Keratinocyte (primary cell): ENCODE measurements at regions not wholly inside any gene's neighbourhood (a gene's known extent, or its start where the extent isn't known, plus 50 kb on each side); places are given as distances from the start of the nearest gene placed in this dataset.

Source experiments
- DNase-seq: peaks from one replicate; pipeline ENCODE4 v3.0.0-alpha.2; 2011; ENCODE audit warnings: low read depth, missing footprints, low spot score
- FAIRE-seq: peaks from 2 replicates; lab custom pipeline; 2011; peaks lifted over from hg19 to GRCh38; lab: Jason Lieb, UNC
- H2AFZ ChIP-seq: 2 replicates; pipeline ENCODE4 v1.6.0; 2012; ENCODE audit warnings: low read length, control low read depth, inconsistent platforms; ENCODE audit not compliant: control insufficient read depth
- H3K27ac ChIP-seq: 2 replicates; pipeline ENCODE4 v1.5.1; 2011; ENCODE audit warnings: low read length; ENCODE audit not compliant: control insufficient read depth, insufficient read depth
- H3K27me3 ChIP-seq: 3 replicates; pipeline ENCODE4 v1.6.0; 2011; ENCODE audit warnings: low read length; ENCODE audit not compliant: control insufficient read depth, insufficient read depth; ENCODE audit errors: extremely low read depth
- H3K36me3 ChIP-seq, 2 experiments: 2 replicates in 1 of 2; 3 replicates in 1 of 2; pipeline ENCODE4 v1.5.1; 2011; ENCODE audit warnings: low read length in 2 of 2, mild to moderate bottlenecking in 1 of 2; ENCODE audit not compliant: control insufficient read depth in 2 of 2, insufficient read depth in 2 of 2; ENCODE audit errors: extremely low read depth in 1 of 2
- H3K4me1 ChIP-seq: 3 replicates; pipeline ENCODE4 v1.5.1; 2011; ENCODE audit warnings: low read length; ENCODE audit not compliant: control insufficient read depth, insufficient read depth; ENCODE audit errors: extremely low read depth
- H3K4me2 ChIP-seq: 3 replicates; pipeline ENCODE4 v1.6.0; 2011; ENCODE audit warnings: low read depth, low read length; ENCODE audit not compliant: control insufficient read depth, insufficient read depth; ENCODE audit errors: extremely low read depth
- H3K4me3 ChIP-seq, 3 experiments: fragments of 200-600 bp in 1 of 3; sonication (generic) in 1 of 3; 2 replicates in 2 of 3; 3 replicates in 1 of 3; pipeline ENCODE4 v1.5.1; 2011 to 2016; ENCODE audit warnings: low read length in 3 of 3, mild to moderate bottlenecking in 3 of 3, control low read depth in 2 of 3, inconsistent platforms in 1 of 3, low read depth in 1 of 3, mixed read lengths in 1 of 3, mixed run types in 1 of 3, moderate library complexity in 1 of 3; ENCODE audit not compliant: control insufficient read depth in 2 of 3, insufficient read depth in 2 of 3; ENCODE audit errors: extremely low read depth in 1 of 3
- H3K79me2 ChIP-seq: 2 replicates; pipeline ENCODE4 v1.6.0; 2012; ENCODE audit warnings: low read length; ENCODE audit not compliant: control insufficient read depth, insufficient read depth
- H3K9ac ChIP-seq: 3 replicates; pipeline ENCODE4 v1.6.0; 2011; ENCODE audit warnings: low read length; ENCODE audit not compliant: control insufficient read depth, insufficient read depth; ENCODE audit errors: extremely low read depth
- H3K9me1 ChIP-seq: 3 replicates; pipeline ENCODE4 v1.6.0; 2011; ENCODE audit warnings: low read length; ENCODE audit not compliant: control insufficient read depth, insufficient read depth; ENCODE audit errors: extremely low read depth
- H3K9me3 ChIP-seq: 2 replicates; pipeline ENCODE4 v1.5.1; 2012; ENCODE audit warnings: low read depth, low read length; ENCODE audit not compliant: control insufficient read depth
- H4K20me1 ChIP-seq: 3 replicates; pipeline ENCODE4 v1.6.0; 2011; ENCODE audit warnings: low read length; ENCODE audit not compliant: control insufficient read depth, insufficient read depth; ENCODE audit errors: extremely low read depth
- CTCF ChIP-seq, 3 experiments: IDR thresholded peaks in 1 of 3; conservative IDR thresholded peaks in 1 of 3; optimal IDR thresholded peaks in 1 of 3; 2 replicates in 2 of 3; 3 replicates in 1 of 3; pipeline versions ENCODE3 to v1.5.1; 2011; ENCODE audit warnings: low read length in 3 of 3, mild to moderate bottlenecking in 3 of 3, moderate library complexity in 2 of 3, control low read depth in 1 of 3, inconsistent platforms in 1 of 3; ENCODE audit not compliant: insufficient read depth in 2 of 3; ENCODE audit errors: extremely low read depth in 1 of 3
- EZH2 ChIP-seq: IDR thresholded peaks from one replicate; pipeline ENCODE4 v1.6.1; 2012; ENCODE audit warnings: inconsistent platforms, mild to moderate bottlenecking, low read length, moderate library complexity
- dilution Hi-C: fragments of 300-500 bp; cut with MboI; formaldehyde crosslinking; loops from one replicate; pipeline ENCODE4 v1.7.0; 2020; ENCODE audit warnings: low sequenced_read_pairs; ENCODE audit not compliant: extremely low pct_ligation_motif_present

DNA sequence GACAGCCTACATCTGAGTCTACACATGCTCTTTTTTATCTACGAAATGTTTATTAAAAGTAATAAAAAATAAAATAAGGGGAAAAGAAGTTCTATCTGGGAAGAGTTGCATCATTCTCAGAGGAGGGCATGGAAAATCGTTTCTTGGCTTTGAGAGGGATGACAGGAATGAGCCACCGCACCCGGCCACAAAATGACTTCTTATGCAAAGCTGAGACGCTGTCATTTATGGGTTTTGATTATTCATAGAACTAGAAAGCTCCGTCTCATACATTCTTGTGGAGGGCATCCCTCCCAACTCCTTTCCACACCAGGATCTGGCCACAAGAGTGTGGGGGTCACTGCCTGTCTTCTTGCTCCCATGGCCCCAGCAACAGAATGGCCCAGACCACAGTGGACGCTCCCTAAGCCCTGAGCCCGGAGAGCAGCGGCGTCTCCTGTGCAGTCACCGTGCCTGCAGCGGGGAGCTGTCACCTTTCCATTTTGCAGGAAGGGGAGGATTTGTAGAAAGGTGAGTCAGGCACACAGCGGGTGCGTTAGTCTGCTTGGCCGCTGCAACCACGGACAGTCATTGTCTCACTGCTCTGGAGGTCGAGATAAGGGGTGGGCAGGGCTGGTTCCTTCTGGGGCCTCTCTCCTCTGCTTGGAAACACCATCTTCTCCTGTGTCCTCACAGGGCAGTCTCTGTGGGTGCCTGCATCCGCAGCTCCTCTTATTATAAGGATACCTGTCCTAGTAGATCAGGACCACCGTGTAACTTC lies 1388.7 kb downstream of the BRD1 start:
- Histone ChIP-seq H3K4me2 (no peak overlapping the region), H3K27ac (no peak overlapping the region), H3K9me1 (no peaks in the 10 kb centered on the region), H3K79me2 (no peaks in the 10 kb centered on the region), H4K20me1 (no peaks in the 10 kb centered on the region), H3K9ac (no peak overlapping the region), H3K36me3 (no peaks in the 10 kb centered on the region), H3K27me3 (no peaks in the 10 kb centered on the region), H3K4me1 (no peaks in the 10 kb centered on the region), H3K9me3 (peaks cover 19% of the 10 kb centered on the region), H2AFZ (no peak overlapping the region), H3K4me3 (no peak overlapping the region)
- dilution Hi-C loops, result no loop called here
- FAIRE-seq (no peak), DNase-seq (no peak)
- TF ChIP-seq EZH2, result no peak
- TF ChIP-seq CTCF (optimal IDR thresholded peaks at IDR 0.05 in 1 of 3, IDR thresholded peaks at IDR 0.05 in 1 of 3, conservative IDR thresholded peaks at IDR 0.05 in 1 of 3; ENCODE audit: extremely low read depth in 1 of 3, insufficient read depth in 2 of 3, low read length in 3 of 3), result no peak

DNA sequence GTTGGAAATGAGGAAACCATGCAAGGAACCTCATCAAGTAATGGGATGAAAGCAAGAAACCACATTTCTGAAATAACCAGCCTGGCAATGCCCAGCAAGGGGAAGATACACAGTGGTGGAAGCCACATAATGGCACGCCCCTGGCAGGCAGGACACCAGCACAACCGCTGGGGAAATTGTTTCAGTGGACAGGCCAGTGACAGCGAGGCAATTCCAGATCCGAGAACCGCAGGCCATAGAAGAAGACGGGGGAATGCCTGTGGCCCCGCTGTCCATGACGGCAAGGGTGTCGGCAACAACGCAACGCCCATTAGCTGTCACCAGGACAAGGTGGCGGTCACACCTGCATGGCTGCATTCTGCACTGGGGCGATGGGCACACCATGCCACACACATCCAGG lies 1389.6 kb downstream of the BRD1 start:
- Histone ChIP-seq H3K36me3 (no peaks in the 10 kb centered on the region), H3K27ac (no peak overlapping the region), H3K79me2 (no peaks in the 10 kb centered on the region), H3K4me1 (no peaks in the 10 kb centered on the region), H3K9me3 (peaks cover 20% of the 10 kb centered on the region), H2AFZ (no peak overlapping the region), H4K20me1 (no peaks in the 10 kb centered on the region), H3K4me2 (no peak overlapping the region), H3K27me3 (no peaks in the 10 kb centered on the region), H3K4me3 (no peak overlapping the region), H3K9me1 (no peaks in the 10 kb centered on the region), H3K9ac (no peak overlapping the region)
- DNase-seq (no peak), FAIRE-seq (no peak)
- dilution Hi-C loops, result no loop called here
- no peak for TF ChIP-seq CTCF (optimal IDR thresholded peaks at IDR 0.05 in 1 of 3, IDR thresholded peaks at IDR 0.05 in 1 of 3, conservative IDR thresholded peaks at IDR 0.05 in 1 of 3; ENCODE audit: extremely low read depth in 1 of 3, insufficient read depth in 2 of 3, low read length in 3 of 3)
- TF ChIP-seq EZH2, result no peak
